Esophagus (tissue), 2 donors: ENCODE measurements at regions not wholly inside any gene's neighbourhood (a gene's known extent, or its start where the extent isn't known, plus 50 kb on each side); places are given as distances from the start of the nearest gene placed in this dataset.

Source experiments
- H3K27ac ChIP-seq, 2 donors: one replicate each; pipeline ENCODE4 v1.5.1; 2013; ENCODE audit warnings: low read depth in 2 of 2, mild to moderate bottlenecking in 2 of 2, inconsistent platforms in 1 of 2, low read length in 1 of 2, moderate library complexity in 1 of 2
- H3K27me3 ChIP-seq, 2 donors: one replicate each; pipeline ENCODE4 v1.6.1; 2013; ENCODE audit warnings: low read length in 2 of 2, control low read depth in 1 of 2, mild to moderate bottlenecking in 1 of 2; ENCODE audit not compliant: insufficient read depth in 2 of 2, control insufficient read depth in 1 of 2
- H3K36me3 ChIP-seq, 2 donors: one replicate each; pipeline ENCODE4 v1.6.1; 2013; ENCODE audit warnings: low read length in 1 of 2; ENCODE audit not compliant: control insufficient read depth in 2 of 2, insufficient read depth in 2 of 2
- H3K4me1 ChIP-seq, 2 donors: one replicate each; pipeline ENCODE4 v1.6.1; 2013; ENCODE audit warnings: low read length in 1 of 2; ENCODE audit not compliant: control insufficient read depth in 2 of 2, insufficient read depth in 2 of 2
- H3K4me3 ChIP-seq, 2 donors: one replicate each; pipeline ENCODE4 v1.5.1; 2013; ENCODE audit warnings: low read length in 2 of 2, mild to moderate bottlenecking in 2 of 2, low read depth in 1 of 2, moderate library complexity in 1 of 2
- H3K9me3 ChIP-seq, 2 donors: one replicate each; pipeline ENCODE4 v1.6.1; 2013; ENCODE audit warnings: mild to moderate bottlenecking in 2 of 2, low read depth in 1 of 2, low read length in 1 of 2, moderate library complexity in 1 of 2; ENCODE audit not compliant: control insufficient read depth in 2 of 2, insufficient read depth in 1 of 2
- WGBS, 2 donors: extraction: QIAGEN DNeasy Blood & Tissue Kit; methylation state at CpG; one replicate each; pipeline ENCODE4 v1.1.7; 2013; 5-methylcytosine and 5-hydroxymethylcytosine counted together
- donor health status: healthy with polysubstance abuse.
- donor health status: Bipolar disorder and iron deficiency.

DNA sequence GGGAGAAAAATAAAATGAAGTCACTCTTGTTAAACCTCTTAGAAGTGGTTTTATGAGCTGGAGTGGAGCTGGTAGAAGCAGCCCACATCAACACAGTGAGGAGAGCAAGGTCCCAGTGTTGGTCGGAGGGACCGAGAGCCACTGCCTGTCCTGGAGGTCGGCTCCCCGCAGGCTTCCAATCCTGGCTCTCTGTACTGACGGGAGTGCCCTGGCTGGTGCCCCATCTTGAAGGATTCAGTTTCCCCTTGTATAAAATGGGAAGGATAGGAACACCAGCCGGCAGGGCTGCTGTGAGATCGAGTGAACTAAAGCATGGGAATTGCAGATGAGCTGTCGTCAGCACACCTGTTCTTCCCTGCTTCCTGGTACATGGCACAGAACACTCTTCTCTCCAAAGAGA, 104.3 kb upstream of the ID2 start:
- H3K27me3 ChIP-seq = no peaks in the 10 kb centered on the region
- no peak overlapping the region for H3K4me3 ChIP-seq
- no peaks in the 10 kb centered on the region for H3K36me3 ChIP-seq
- H3K4me1 ChIP-seq = peaks cover 3 to 4% of the 10 kb centered on the region in 2 donors
- WGBS, 2 donors = 95% methylated on average over 8 of the region's 8 CpGs
- H3K27ac ChIP-seq = no peak overlapping the region
- H3K9me3 ChIP-seq = no peaks in the 10 kb centered on the region

DNA sequence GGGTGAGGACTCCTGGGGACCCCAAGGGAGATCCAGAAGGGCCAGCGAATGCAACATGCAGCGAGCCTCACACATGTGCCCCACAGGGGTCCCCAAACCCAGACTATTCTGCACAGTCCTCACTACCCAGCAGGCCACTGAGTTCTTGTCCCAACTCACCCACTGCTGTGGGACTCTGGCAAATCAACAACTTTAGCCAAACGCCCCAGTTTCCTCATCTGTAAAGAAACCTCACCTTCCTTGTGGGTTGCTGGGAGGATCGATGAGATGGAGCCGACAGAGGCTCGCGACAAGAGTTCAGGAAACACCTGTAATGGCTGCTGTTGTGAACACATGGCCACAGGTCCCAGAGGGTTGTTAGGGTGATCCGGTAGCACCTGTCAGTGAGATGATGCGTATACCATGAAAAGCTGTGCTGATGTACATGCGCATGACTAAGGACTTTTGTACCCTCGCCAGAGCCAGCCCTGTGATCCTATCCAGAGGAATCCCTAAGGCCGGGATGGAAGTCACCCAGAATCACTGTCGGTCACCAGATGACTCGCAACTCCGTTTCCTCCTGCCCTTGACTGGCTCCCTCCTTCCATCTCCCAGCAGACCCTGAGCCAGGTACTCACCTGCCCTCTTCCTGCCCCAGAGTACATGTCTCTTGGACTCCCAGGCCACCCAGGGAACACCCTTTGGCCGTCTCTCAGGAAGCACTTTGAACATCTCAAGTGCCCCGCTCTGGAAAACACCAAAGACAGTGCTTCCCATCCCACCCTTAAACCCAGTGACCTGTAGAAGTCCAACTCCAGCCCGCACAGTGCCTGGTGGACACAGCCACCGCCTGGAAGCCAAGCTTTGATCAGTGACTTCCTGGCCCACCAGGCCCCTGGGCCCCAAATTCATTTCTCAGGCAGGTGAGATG, 103.3 kb upstream of the ID2 start:
- no peaks in the 10 kb centered on the region for H3K9me3 ChIP-seq
- H3K4me3 ChIP-seq = no peak overlapping the region
- H3K27ac ChIP-seq = no peak overlapping the region
- peaks cover 4 to 6% of the 10 kb centered on the region in 2 donors for H3K4me1 ChIP-seq
- no peaks in the 10 kb centered on the region for H3K36me3 ChIP-seq
- no peaks in the 10 kb centered on the region for H3K27me3 ChIP-seq
- 85 to 87% methylated on average over 19 of the region's 19 CpGs for WGBS, 2 donors

DNA sequence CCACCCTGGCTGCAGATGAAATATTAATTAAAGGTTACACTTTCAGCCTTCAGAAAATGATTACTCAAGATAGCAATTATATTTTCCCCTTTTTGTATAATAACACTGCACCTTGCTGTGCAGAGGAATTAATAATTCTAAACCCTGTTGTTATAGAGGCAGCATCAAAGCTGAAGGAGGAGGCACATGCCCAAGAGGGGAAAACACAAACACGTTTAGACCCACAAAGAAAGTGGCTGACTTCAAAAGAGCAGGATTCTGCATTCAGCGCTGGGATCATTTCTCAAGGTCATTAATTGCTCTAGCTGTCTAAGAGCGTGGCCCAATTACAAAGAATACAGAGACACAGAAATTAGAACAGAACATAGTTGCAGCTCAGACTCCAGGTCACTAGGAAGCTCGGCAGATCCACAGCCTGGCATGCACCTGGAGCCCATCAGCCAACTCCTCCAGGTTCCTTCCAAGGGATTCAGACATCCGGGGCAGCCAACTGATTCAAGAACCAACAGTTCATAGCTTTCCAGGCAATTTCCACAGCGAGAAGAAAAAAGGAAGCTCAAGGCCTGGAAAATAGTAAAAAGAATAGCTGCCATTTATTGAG, 102.3 kb upstream of the ID2 start:
- H3K4me1 ChIP-seq = peaks cover 4 to 6% of the 10 kb centered on the region in 2 donors
- 80% methylated on average over 6 of the region's 6 CpGs for WGBS, 2 donors
- no peaks in the 10 kb centered on the region for H3K9me3 ChIP-seq
- no peak overlapping the region for H3K4me3 ChIP-seq
- H3K27ac ChIP-seq = no peak overlapping the region
- no peaks in the 10 kb centered on the region for H3K36me3 ChIP-seq
- H3K27me3 ChIP-seq = no peaks in the 10 kb centered on the region

DNA sequence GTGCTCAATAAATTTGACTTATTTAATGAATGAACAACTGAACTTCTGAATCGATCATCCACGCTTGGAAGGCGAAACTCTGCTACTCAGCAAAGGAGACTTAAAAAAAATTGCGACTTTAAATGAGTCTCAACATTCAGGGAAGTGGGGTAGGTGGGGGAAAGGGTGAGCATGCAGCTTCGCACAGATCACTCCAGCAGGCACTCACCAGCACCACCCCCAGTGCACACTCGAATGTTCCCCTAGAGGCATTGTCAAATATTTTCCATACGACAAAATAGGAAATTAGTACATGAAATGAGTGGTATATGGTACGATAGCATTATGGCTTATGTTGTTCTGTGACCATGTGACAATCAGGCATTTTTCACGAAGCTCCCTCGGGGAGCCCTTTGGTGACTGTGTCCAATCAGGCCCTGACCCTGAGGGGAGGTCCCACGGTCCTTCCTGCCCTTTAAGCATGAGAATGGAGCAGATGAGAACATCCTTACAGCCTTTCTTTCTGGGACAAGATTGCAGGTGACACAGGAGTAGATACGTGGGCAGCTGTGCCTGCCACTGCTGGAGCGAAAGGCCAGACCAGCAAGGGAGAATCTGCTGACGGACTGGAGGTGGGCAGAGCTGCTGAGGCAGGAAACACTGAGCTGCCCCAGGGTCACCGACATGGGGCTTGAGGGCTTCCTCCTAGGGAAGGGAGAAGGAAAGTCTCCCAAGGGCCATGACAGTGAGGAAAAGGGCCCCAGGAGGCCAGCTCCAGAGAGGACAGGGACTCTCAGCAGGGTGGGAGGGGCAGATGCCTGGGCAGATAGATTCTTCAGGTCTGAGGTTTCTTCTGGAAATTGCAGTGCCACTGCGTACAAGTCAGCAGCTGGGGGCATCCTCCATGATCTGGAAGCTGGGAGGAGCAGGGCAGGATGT, 101.3 kb upstream of the ID2 start:
- Histone ChIP-seq H3K27ac (no peak overlapping the region), H3K4me1 (peaks cover 3 to 4% of the 10 kb centered on the region in 2 donors), H3K4me3 (no peak overlapping the region), H3K36me3 (no peaks in the 10 kb centered on the region), H3K27me3 (no peaks in the 10 kb centered on the region), H3K9me3 (no peaks in the 10 kb centered on the region)
- WGBS, 2 donors = 82% methylated on average over 16 of the region's 16 CpGs

DNA sequence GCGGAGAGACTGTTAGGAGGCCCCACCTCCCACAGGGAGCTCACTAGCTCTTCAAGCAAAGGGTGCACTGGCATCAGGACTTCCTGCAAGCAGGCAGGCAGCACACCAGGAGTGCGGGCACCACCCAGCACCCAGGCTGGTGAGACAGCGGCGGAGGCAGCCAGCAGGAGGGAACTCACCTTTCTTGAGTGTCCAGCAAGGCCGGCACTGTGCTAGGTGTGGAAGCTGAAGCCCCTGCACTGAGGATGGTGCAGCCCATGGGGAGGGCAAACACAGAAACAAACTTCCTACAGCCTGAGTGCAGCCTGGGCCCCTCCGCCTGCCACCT, 100.7 kb upstream of the ID2 start:
- Histone ChIP-seq H3K36me3 (no peaks in the 10 kb centered on the region), H3K4me3 (no peak overlapping the region), H3K27ac (no peak overlapping the region), H3K27me3 (no peaks in the 10 kb centered on the region), H3K4me1 (peaks cover 0 to 3% of the 10 kb centered on the region in 2 donors), H3K9me3 (no peaks in the 10 kb centered on the region)
- 92 to 95% methylated on average over 6 of the region's 6 CpGs for WGBS, 2 donors

DNA sequence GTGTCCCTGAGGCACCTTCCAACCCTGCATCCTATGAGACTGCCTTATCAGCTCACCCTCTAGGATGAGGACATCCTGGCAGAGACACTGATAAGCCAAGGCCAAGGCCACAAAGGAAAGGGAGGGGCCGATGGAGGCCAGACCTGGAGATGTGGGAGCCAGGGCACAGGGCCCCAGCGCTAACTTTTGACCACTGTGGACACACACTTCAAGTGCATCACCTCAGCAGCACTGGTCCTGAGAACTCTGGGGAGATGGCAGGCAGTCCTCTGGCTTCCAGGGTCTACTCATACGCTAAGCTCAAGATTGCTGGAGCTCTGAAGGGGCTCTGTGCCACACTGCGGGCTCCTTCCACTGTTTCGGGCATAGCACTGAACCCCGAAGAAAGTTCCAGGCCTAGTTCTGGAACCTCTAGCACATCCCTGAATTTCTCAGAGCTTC, 100.2 kb upstream of the ID2 start:
- Histone ChIP-seq H3K9me3 (no peaks in the 10 kb centered on the region), H3K27me3 (no peaks in the 10 kb centered on the region), H3K4me1 (peaks cover 0 to 3% of the 10 kb centered on the region in 2 donors), H3K4me3 (no peak overlapping the region), H3K36me3 (no peaks in the 10 kb centered on the region), H3K27ac (no peak overlapping the region)
- 89 to 94% methylated on average over 6 of the region's 6 CpGs for WGBS, 2 donors

DNA sequence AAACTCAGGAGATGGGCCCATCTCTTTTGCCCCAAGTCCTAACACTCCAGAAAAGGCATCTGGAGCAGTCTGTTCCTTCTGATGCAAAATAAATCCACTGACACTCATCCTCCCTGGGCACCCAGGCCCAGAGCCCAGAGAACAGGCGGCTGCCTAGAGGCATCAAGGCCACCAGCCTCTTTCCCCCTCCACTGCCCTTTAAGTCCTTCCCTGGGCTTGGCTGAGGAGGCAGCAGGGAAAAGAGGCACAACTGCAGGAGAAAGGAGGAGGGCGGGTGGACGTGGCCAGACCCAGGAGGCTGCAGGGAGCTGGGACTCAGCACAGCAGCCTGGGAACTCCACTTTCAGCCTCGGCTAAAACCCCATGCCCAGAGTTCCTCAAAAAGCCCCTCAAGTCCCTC, 99.7 kb upstream of the ID2 start:
- peaks cover 0 to 3% of the 10 kb centered on the region in 2 donors for H3K4me1 ChIP-seq
- no peak overlapping the region for H3K4me3 ChIP-seq
- H3K27me3 ChIP-seq = no peaks in the 10 kb centered on the region
- no peaks in the 10 kb centered on the region for H3K9me3 ChIP-seq
- WGBS, 2 donors = 72 to 92% methylated on average over 4 of the region's 4 CpGs
- H3K27ac ChIP-seq = peak overlapping the region in 1 of 2 donors; percentile 17
- no peaks in the 10 kb centered on the region for H3K36me3 ChIP-seq

DNA sequence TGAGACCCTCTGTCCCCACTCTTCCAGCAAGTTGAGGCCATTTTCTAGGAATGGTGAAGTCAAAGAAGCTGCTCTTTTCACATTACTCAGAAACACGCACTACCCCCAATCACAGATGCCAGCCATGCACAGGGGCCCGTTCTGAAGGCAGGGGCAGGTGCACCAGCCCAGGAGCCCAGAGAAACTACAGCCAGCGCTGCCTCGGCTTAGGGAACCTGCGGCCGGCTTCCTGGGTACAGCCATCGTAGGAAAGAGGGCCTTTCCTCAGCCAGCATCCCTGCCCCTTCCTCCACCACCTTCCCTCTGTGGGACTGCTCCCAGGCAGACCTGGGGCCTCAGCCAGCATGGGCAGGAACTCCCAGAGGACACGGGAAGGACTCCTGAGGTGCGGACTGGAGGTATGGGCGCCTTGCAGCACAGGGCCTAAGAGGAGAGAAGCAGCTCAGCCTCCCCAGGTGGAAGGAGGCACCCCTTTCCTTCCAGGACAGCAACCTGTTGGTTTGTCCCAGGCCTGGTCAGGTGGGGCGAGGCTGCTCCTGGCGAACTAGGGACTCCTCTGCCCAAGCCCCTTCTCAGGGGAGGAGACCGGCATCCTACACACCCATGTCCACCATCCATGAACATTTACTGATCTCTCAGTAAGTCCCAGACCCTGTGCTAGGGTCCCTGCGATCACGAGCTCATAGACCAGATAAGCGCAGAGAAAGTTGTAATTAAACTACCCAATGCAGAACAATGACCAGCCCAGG, 99.0 kb upstream of the ID2 start:
- H3K27ac ChIP-seq = peak overlapping the region; percentile 6 to 22
- H3K9me3 ChIP-seq = no peaks in the 10 kb centered on the region
- H3K4me3 ChIP-seq = no peak overlapping the region
- no peaks in the 10 kb centered on the region for H3K36me3 ChIP-seq
- no peaks in the 10 kb centered on the region for H3K27me3 ChIP-seq
- H3K4me1 ChIP-seq = peaks cover 0 to 3% of the 10 kb centered on the region in 2 donors
- WGBS, 2 donors = 87 to 88% methylated on average over 16 of the region's 16 CpGs
